B cell (primary cell): ENCODE measurements at regions not wholly inside any gene's neighbourhood (a gene's known extent, or its start where the extent isn't known, plus 50 kb on each side); places are given as distances from the start of the nearest gene placed in this dataset.

ENCODE experiments used
- ATAC-seq: fragments of 200-7000 bp; cut with Tn5 transposase; one replicate; pipeline ENCODE4 v1.10.0; 2021; ENCODE audit warnings: low read depth, mild to moderate bottlenecking, moderate number of reproducible peaks, moderate library complexity
- CTCF ChIA-PET: fragments of 350-600 bp; sonication (Branson Sonifier 250); formaldehyde crosslinking; loops from one replicate; lab custom pipeline; 2021; ENCODE audit warnings: antibody characterized with exemption, inconsistent platforms; lab: Charles Lee
- POLR2A ChIA-PET: fragments of 350-600 bp; sonication (Branson Sonifier 250); formaldehyde crosslinking; loops from one replicate; lab custom pipeline; 2021; ENCODE audit warnings: antibody characterized with exemption; lab: Charles Lee
- DNase-seq: peaks from one replicate; pipeline ENCODE4 v3.0.0; 2013
- H2AFZ ChIP-seq: 2 replicates; pipeline ENCODE4 v1.6.1; 2012; ENCODE audit warnings: mild to moderate bottlenecking, low read depth, low read length; ENCODE audit not compliant: insufficient read depth, poor library complexity, severe bottlenecking
- H3K27ac ChIP-seq, 2 donors: 1 replicate in 1 of 2; 2 replicates in 1 of 2; pipeline ENCODE4 v1.5.1; 2012 to 2013; ENCODE audit warnings: low read length in 2 of 2, mild to moderate bottlenecking in 2 of 2, moderate library complexity in 1 of 2
- H3K27me3 ChIP-seq, 4 experiments: fragments of 200-600 bp in 1 of 4; sonication (generic) in 1 of 4; replicated peaks in 1 of 4; 1 replicate in 2 of 4; 2 replicates in 2 of 4; pipeline versions ENCODE4 v1.6.1 to v1.7.0; 2013 to 2016; ENCODE audit warnings: low read length in 3 of 4, mild to moderate bottlenecking in 2 of 4, mixed read lengths in 1 of 4, moderate library complexity in 1 of 4; ENCODE audit not compliant: insufficient read depth in 4 of 4, control insufficient read depth in 3 of 4; ENCODE audit errors: control extremely low read depth in 1 of 4
- H3K36me3 ChIP-seq, 2 experiments: replicated peaks in 1 of 2; 1 replicate in 1 of 2; 2 replicates in 1 of 2; pipeline versions ENCODE4 v1.6.1 to v1.7.1; 2013; ENCODE audit warnings: low read length in 1 of 2; ENCODE audit not compliant: insufficient read depth in 2 of 2, control insufficient read depth in 1 of 2; ENCODE audit errors: control extremely low read depth in 1 of 2, extremely low read depth in 1 of 2
- H3K4me1 ChIP-seq, 2 donors: fragments of 200-600 bp in 1 of 2; sonication (generic) in 1 of 2; 1 replicate in 1 of 2; 2 replicates in 1 of 2; pipeline versions ENCODE4 v1.5.1 to v1.6.1; 2013 to 2017; ENCODE audit warnings: low read length in 2 of 2; ENCODE audit not compliant: control insufficient read depth in 2 of 2, insufficient read depth in 2 of 2
- H3K4me2 ChIP-seq: replicated peaks from 2 replicates; pipeline ENCODE3; 2012; ENCODE audit warnings: mild to moderate bottlenecking, low read depth, low read length; ENCODE audit not compliant: poor library complexity, severe bottlenecking
- H3K4me3 ChIP-seq, 5 experiments: fragments of 200-600 bp in 1 of 5; sonication (generic) in 1 of 5; 1 replicate in 3 of 5; 2 replicates in 2 of 5; pipeline versions ENCODE4 v1.5.1 to v1.7.0; 2011 to 2016; ENCODE audit warnings: low read length in 4 of 5, mild to moderate bottlenecking in 4 of 5, low read depth in 2 of 5, control low read depth in 1 of 5, moderate library complexity in 1 of 5; ENCODE audit not compliant: insufficient read depth in 1 of 5; ENCODE audit errors: control extremely low read depth in 1 of 5, extremely low read depth in 1 of 5
- H3K79me2 ChIP-seq: fragments of 200-600 bp; sonication (generic); one replicate; pipeline ENCODE4 v1.6.0; 2016; ENCODE audit warnings: low read length; ENCODE audit not compliant: control insufficient read depth, insufficient read depth
- H3K9ac ChIP-seq: fragments of 200-600 bp; sonication (generic); 2 replicates; pipeline ENCODE4 v1.6.1; 2017; ENCODE audit warnings: mild to moderate bottlenecking, low read length, moderate library complexity
- H3K9me3 ChIP-seq, 3 donors: one replicate each; pipeline versions ENCODE4 v1.6.1 to v1.7.1; 2013; ENCODE audit warnings: low read length in 2 of 3; ENCODE audit not compliant: control insufficient read depth in 2 of 3, insufficient read depth in 1 of 3; ENCODE audit errors: control extremely low read depth in 1 of 3
- H4K20me1 ChIP-seq: 2 replicates; pipeline ENCODE4 v1.6.0; 2012; ENCODE audit warnings: mild to moderate bottlenecking, low read length; ENCODE audit not compliant: insufficient read depth, control insufficient read depth, poor library complexity, severe bottlenecking
- H3K27ac Mint-ChIP-seq: one replicate; pipeline ENCODE4 v1.8.0; 2021; ENCODE audit warnings: mixed read lengths
- H3K27me3 Mint-ChIP-seq: one replicate; pipeline ENCODE4 v1.8.0; 2021; ENCODE audit warnings: mixed read lengths
- H3K4me1 Mint-ChIP-seq: one replicate; pipeline ENCODE4 v1.8.0; 2021; ENCODE audit warnings: mixed read lengths
- H3K4me3 Mint-ChIP-seq: one replicate; pipeline ENCODE4 v1.8.0; 2021; ENCODE audit warnings: mixed read lengths
- H3K9me3 Mint-ChIP-seq: one replicate; pipeline ENCODE4 v1.8.0; 2022; ENCODE audit warnings: mixed read lengths; ENCODE audit not compliant: insufficient read depth
- CTCF ChIP-seq: fragments of 200-600 bp; IDR thresholded peaks from one replicate; pipeline ENCODE4 v1.8.0; 2022; ENCODE audit warnings: antibody characterized with exemption, mild to moderate bottlenecking
- EZH2 ChIP-seq: IDR thresholded peaks from 2 replicates; pipeline ENCODE4 v1.6.1; 2012; ENCODE audit warnings: borderline replicate concordance, low read depth, mild to moderate bottlenecking, moderate library complexity, low read length; ENCODE audit not compliant: insufficient read depth, poor library complexity, severe bottlenecking
- WGBS: methylation state at CpG from one replicate; pipeline ENCODE4 v1.1.5; 2013; ENCODE audit warnings: missing lambda C conversion rate; ENCODE audit not compliant: insufficient coverage; 5-methylcytosine and 5-hydroxymethylcytosine counted together
- intact Hi-C: fragments of 100-400 bp; cut with micrococcal nuclease; formaldehyde crosslinking; loops from one replicate; pipeline ENCODE4 v1.10.0; 2022

- no peak for ATAC-seq
Observed at GRCh38 chr3:82048711-82049110, 287.3 kb upstream of the GBE1 start.

More at GRCh38 chr3:82048711-82049110, 287.3 kb upstream of the GBE1 start:
- no peaks in the 10 kb centered on the region for H3K9me3 ChIP-seq
- no peak overlapping the region for H3K27ac ChIP-seq
- intact Hi-C loops, result no loop called here
- no peak overlapping the region for H2AFZ ChIP-seq
- Mint-ChIP-seq H3K4me3 (no peak overlapping the region), H3K9me3 (no peaks in the 10 kb centered on the region), H3K27ac (no peak overlapping the region), H3K27me3 (no peaks in the 10 kb centered on the region), H3K4me1 (no peaks in the 10 kb centered on the region)
- no CpG with 5 or more reads among the region's 3 CpGs for WGBS
- CTCF ChIA-PET, result no interaction called here
- TF ChIP-seq CTCF (no peak), EZH2 (no peak)
- no peak overlapping the region for H3K4me2 ChIP-seq
- H3K4me3 ChIP-seq, result no peak overlapping the region
- H3K27me3 ChIP-seq, result no peaks in the 10 kb centered on the region
- POLR2A ChIA-PET, result no interaction called here
- no peaks in the 10 kb centered on the region for H3K4me1 ChIP-seq
- no peak overlapping the region for H3K9ac ChIP-seq
- no peaks in the 10 kb centered on the region for H3K36me3 ChIP-seq
- no peaks in the 10 kb centered on the region for H4K20me1 ChIP-seq
- H3K79me2 ChIP-seq, result no peaks in the 10 kb centered on the region
- DNase-seq, result no peak
